A549 (cell line): ENCODE measurements at regions not wholly inside any gene's neighbourhood (a gene's known extent, or its start where the extent isn't known, plus 50 kb on each side); places are given as distances from the start of the nearest gene placed in this dataset.

Experiments used
- ATAC-seq, 2 experiments: fragments of 200-7000 bp in 1 of 2; fragments of >200 bp in 1 of 2; cut with Nextera tagmentation in 1 of 2; cut with Tn5 transposase in 1 of 2; 3 replicates each; pipeline versions ENCODE4 v1.8.0 to v1.9.1; 2018 to 2020; ENCODE audit warnings: mild to moderate bottlenecking in 1 of 2, moderate library complexity in 1 of 2
- CTCF ChIA-PET: fragments of 300-600 bp; sonication (Branson Sonifier 250); formaldehyde crosslinking; extraction: SDS; loops from one replicate; lab custom pipeline; 2021; ENCODE audit warnings: antibody characterized with exemption, inconsistent platforms; lab: Yijun Ruan, JAX
- POLR2A ChIA-PET: fragments of 350-600 bp; formaldehyde crosslinking; extraction: SDS; loops from one replicate; lab custom pipeline; 2021; ENCODE audit warnings: antibody characterized with exemption, inconsistent platforms; lab: Yijun Ruan, JAX
- DNase-seq, 2 experiments: peaks; one replicate each; pipeline versions ENCODE4 v3.0.0 to v3.0.0-alpha.2; 2011 to 2016; ENCODE audit warnings: low read depth in 1 of 2, low spot score in 1 of 2
- FAIRE-seq: peaks from 2 replicates; lab custom pipeline; 2011; peaks lifted over from hg19 to GRCh38; lab: Jason Lieb, UNC
- H3K27ac ChIP-seq, 2 experiments: fragments of >200 bp; sonication (Bioruptor Twin); formaldehyde crosslinking; 3 replicates each; pipeline ENCODE4 v1.5.1; 2016 to 2017
- H3K4me1 ChIP-seq: fragments of >200 bp; sonication (Bioruptor Twin); formaldehyde crosslinking; 3 replicates; pipeline ENCODE4 v1.6.1; 2016
- H3K4me2 ChIP-seq: fragments of >200 bp; sonication (Bioruptor Twin); formaldehyde crosslinking; 3 replicates; pipeline ENCODE4 v1.6.1; 2016
- H3K4me3 ChIP-seq: fragments of >200 bp; sonication (Bioruptor Twin); formaldehyde crosslinking; 3 replicates; pipeline ENCODE4 v1.5.1; 2016
- H3K9me3 ChIP-seq: fragments of >200 bp; sonication (Bioruptor Twin); formaldehyde crosslinking; 3 replicates; pipeline ENCODE4 v1.6.1; 2016
- BCL3 ChIP-seq: fragments of >200 bp; sonication (Bioruptor Twin); formaldehyde crosslinking; IDR thresholded peaks from 3 replicates; pipeline ENCODE4 v1.6.1; 2016
- CTCF ChIP-seq: fragments of >200 bp; sonication (Bioruptor Twin); formaldehyde crosslinking; IDR thresholded peaks from 3 replicates; pipeline ENCODE4 v1.5.1; 2016
- FOSB ChIP-seq: fragments of 250-450 bp; sonication (Bioruptor Pico); IDR thresholded peaks from 2 replicates; pipeline ENCODE4 v1.5.0; 2020; ENCODE audit warnings: mild to moderate bottlenecking, moderate library complexity
- FOXS1 ChIP-seq: fragments of 250-450 bp; sonication (Bioruptor Pico); IDR thresholded peaks from 2 replicates; pipeline ENCODE4 v1.5.0; 2020; ENCODE audit warnings: mild to moderate bottlenecking, moderate library complexity
- GATA3 ChIP-seq: IDR thresholded peaks from 2 replicates; pipeline ENCODE4 v1.6.1; 2012; ENCODE audit warnings: borderline replicate concordance
- HDAC2 ChIP-seq: fragments of 200-600 bp; sonication (generic); IDR thresholded peaks from 2 replicates; pipeline ENCODE4 v1.6.1; 2016
- HES2 ChIP-seq: fragments of >200 bp; sonication (Bioruptor Twin); formaldehyde crosslinking; IDR thresholded peaks from 2 replicates; pipeline ENCODE4 v1.6.1; 2016
- HOXB13 ChIP-seq: fragments of 250-450 bp; sonication (Bioruptor Pico); IDR thresholded peaks from 2 replicates; pipeline ENCODE4 v1.5.0; 2020; ENCODE audit warnings: low read depth, mild to moderate bottlenecking, moderate library complexity
- HOXB5 ChIP-seq: fragments of 250-450 bp; sonication (Bioruptor Pico); IDR thresholded peaks from 2 replicates; pipeline ENCODE4 v1.5.0; 2020; ENCODE audit warnings: mild to moderate bottlenecking, moderate library complexity
- MYC ChIP-seq: IDR thresholded peaks from 2 replicates; pipeline ENCODE4 v1.6.1; 2012; ENCODE audit warnings: mild to moderate bottlenecking, inconsistent platforms, low read length, improper control_type of control experiment, borderline replicate concordance
- PBX3 ChIP-seq: IDR thresholded peaks from 2 replicates; pipeline ENCODE4 v1.6.1; 2012
- PHF8 ChIP-seq: fragments of 200-600 bp; sonication (generic); IDR thresholded peaks from 2 replicates; pipeline ENCODE4 v1.6.1; 2016; ENCODE audit warnings: low read depth, mild to moderate bottlenecking, antibody characterized with exemption, moderate library complexity, borderline replicate concordance
- POLR2AphosphoS2 ChIP-seq: conservative IDR thresholded peaks from 2 replicates; pipeline ENCODE4 v1.6.1; 2012; ENCODE audit warnings: low read length, improper control_type of control experiment, inconsistent platforms
- RARB ChIP-seq: fragments of 250-450 bp; sonication (Bioruptor Pico); IDR thresholded peaks from 2 replicates; pipeline ENCODE4 v1.8.0; 2021; ENCODE audit warnings: mild to moderate bottlenecking, moderate library complexity
- RNF2 ChIP-seq: fragments of 200-600 bp; sonication (generic); IDR thresholded peaks from 2 replicates; pipeline ENCODE4 v1.6.1; 2016; ENCODE audit warnings: low read depth, mild to moderate bottlenecking, antibody characterized with exemption, moderate library complexity, borderline replicate concordance
- SMC3 ChIP-seq: fragments of >200 bp; sonication (Bioruptor Twin); formaldehyde crosslinking; IDR thresholded peaks from 3 replicates; pipeline ENCODE4 v1.6.1; 2018; ENCODE audit warnings: inconsistent platforms
- SREBF2 ChIP-seq: fragments of 450-650 bp; IDR thresholded peaks from 2 replicates; pipeline ENCODE4 v1.6.1; 2014; ENCODE audit warnings: mild to moderate bottlenecking, moderate library complexity
- TP53 ChIP-seq: fragments of 250-450 bp; sonication (Bioruptor Pico); IDR thresholded peaks from 2 replicates; pipeline ENCODE4 v1.5.0; 2021; ENCODE audit warnings: mild to moderate bottlenecking, moderate library complexity
- ZC3H11A ChIP-seq: fragments of 450-650 bp; IDR thresholded peaks from 2 replicates; pipeline ENCODE4 v1.6.1; 2014; ENCODE audit warnings: antibody characterized with exemption, mild to moderate bottlenecking
- ZNF302 ChIP-seq: fragments of 250-450 bp; sonication (Bioruptor Pico); IDR thresholded peaks from 2 replicates; pipeline ENCODE4 v1.9.0; 2021; ENCODE audit warnings: inconsistent platforms, mild to moderate bottlenecking, moderate library complexity
- ZSCAN20 ChIP-seq: fragments of 250-450 bp; sonication (Bioruptor Pico); IDR thresholded peaks from 2 replicates; pipeline ENCODE4 v1.8.0; 2022; ENCODE audit warnings: mild to moderate bottlenecking, moderate library complexity
- WGBS: methylation state at CpG from one replicate; pipeline ENCODE4 v1.1.6; 2017; ENCODE audit errors: missing lambda C conversion rate; 5-methylcytosine and 5-hydroxymethylcytosine counted together
- TF ChIP-seq, protein P1 (sequence below): fragments of 150-350 bp; IDR thresholded peaks from 2 replicates; pipeline ENCODE4 v1.6.1; 2014; ENCODE audit warnings: low read depth, mild to moderate bottlenecking, low read length
- TF ChIP-seq, protein P2 (sequence below): fragments of 450-650 bp; IDR thresholded peaks from 2 replicates; pipeline ENCODE4 v1.6.1; 2014; ENCODE audit warnings: antibody characterized with exemption
- TF ChIP-seq, protein P3 (sequence below): fragments of 250-450 bp; sonication (Bioruptor Pico); IDR thresholded peaks from 2 replicates; pipeline ENCODE4 v1.5.0; 2021; ENCODE audit warnings: mild to moderate bottlenecking, moderate library complexity, borderline replicate concordance

GRCh38 chr1:221148660-221149059, 269.4 kb downstream of the HLX start:
- H3K9me3 ChIP-seq: no peaks in the 10 kb centered on the region
- 71% methylated on average over 4 of the region's 4 CpGs for WGBS
- ChIA-PET CTCF (interaction anchor here (1.0 to 1.3 kb wide), 4 partner anchors 9 to 56 kb away, joined by 3 to 5 read pairs (median 3); no protein-coding TSS in a partner anchor), POLR2A (no interaction called here)
- no peak overlapping the region for H3K4me2 ChIP-seq
- DNase-seq (no peak), ATAC-seq (no peak), FAIRE-seq (no peak)
- H3K27ac ChIP-seq: no peak overlapping the region
- no peak overlapping the region for H3K4me3 ChIP-seq
- no peaks in the 10 kb centered on the region for H3K4me1 ChIP-seq
- no peak for TF ChIP-seq SREBF2
- no peak for TF ChIP-seq RNF2
- TF ChIP-seq FOXS1 (CRISPR knock-in tag): no peak
- no peak for TF ChIP-seq HDAC2
- TF ChIP-seq, protein P1, sequence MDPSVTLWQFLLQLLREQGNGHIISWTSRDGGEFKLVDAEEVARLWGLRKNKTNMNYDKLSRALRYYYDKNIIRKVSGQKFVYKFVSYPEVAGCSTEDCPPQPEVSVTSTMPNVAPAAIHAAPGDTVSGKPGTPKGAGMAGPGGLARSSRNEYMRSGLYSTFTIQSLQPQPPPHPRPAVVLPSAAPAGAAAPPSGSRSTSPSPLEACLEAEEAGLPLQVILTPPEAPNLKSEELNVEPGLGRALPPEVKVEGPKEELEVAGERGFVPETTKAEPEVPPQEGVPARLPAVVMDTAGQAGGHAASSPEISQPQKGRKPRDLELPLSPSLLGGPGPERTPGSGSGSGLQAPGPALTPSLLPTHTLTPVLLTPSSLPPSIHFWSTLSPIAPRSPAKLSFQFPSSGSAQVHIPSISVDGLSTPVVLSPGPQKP: no peak
- no peak for TF ChIP-seq ZC3H11A
- no peak for TF ChIP-seq ZSCAN20 (CRISPR knock-in tag)
- TF ChIP-seq, protein P2, sequence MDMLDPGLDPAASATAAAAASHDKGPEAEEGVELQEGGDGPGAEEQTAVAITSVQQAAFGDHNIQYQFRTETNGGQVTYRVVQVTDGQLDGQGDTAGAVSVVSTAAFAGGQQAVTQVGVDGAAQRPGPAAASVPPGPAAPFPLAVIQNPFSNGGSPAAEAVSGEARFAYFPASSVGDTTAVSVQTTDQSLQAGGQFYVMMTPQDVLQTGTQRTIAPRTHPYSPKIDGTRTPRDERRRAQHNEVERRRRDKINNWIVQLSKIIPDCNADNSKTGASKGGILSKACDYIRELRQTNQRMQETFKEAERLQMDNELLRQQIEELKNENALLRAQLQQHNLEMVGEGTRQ: no peak
- TF ChIP-seq BCL3: no peak
- no peak for TF ChIP-seq SMC3
- TF ChIP-seq PBX3: no peak
- no peak for TF ChIP-seq FOSB (CRISPR knock-in tag)
- TF ChIP-seq RARB: no peak

GRCh38 chr1:221149111-221149510, 269.9 kb downstream of the HLX start:
- DNase-seq (no peak), FAIRE-seq (no peak), ATAC-seq (no peak)
- 53% methylated on average over 4 of the region's 4 CpGs for WGBS
- ChIA-PET CTCF (interaction anchor here (1.0 to 1.3 kb wide), 3 partner anchors 9 to 56 kb away, joined by 3 to 5 read pairs (median 3); no protein-coding TSS in a partner anchor), POLR2A (no interaction called here)
- Histone ChIP-seq H3K4me1 (no peaks in the 10 kb centered on the region), H3K9me3 (no peaks in the 10 kb centered on the region), H3K4me2 (no peak overlapping the region), H3K4me3 (no peak overlapping the region), H3K27ac (no peak overlapping the region)
- TF ChIP-seq POLR2AphosphoS2 (no peak), GATA3 (no peak), HOXB5 (CRISPR knock-in tag) (no peak), TP53 (no peak), HOXB13 (CRISPR knock-in tag) (no peak), PHF8 (no peak), ZNF302 (CRISPR knock-in tag) (no peak), MYC (no peak), CTCF (no peak), HES2 (no peak), FOXS1 (CRISPR knock-in tag) (no peak)
- TF ChIP-seq, protein P3, sequence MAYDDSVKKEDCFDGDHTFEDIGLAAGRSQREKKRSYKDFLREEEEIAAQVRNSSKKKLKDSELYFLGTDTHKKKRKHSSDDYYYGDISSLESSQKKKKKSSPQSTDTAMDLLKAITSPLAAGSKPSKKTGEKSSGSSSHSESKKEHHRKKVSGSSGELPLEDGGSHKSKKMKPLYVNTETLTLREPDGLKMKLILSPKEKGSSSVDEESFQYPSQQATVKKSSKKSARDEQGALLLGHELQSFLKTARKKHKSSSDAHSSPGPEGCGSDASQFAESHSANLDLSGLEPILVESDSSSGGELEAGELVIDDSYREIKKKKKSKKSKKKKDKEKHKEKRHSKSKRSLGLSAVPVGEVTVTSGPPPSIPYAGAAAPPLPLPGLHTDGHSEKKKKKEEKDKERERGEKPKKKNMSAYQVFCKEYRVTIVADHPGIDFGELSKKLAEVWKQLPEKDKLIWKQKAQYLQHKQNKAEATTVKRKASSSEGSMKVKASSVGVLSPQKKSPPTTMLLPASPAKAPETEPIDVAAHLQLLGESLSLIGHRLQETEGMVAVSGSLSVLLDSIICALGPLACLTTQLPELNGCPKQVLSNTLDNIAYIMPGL (CRISPR knock-in tag): no peak
- TF ChIP-seq, protein P1: no peak
- TF ChIP-seq, protein P2: no peak
